Neural progenitor cell (in vitro differentiated cells): ENCODE measurements at regions not wholly inside any gene's neighbourhood (a gene's known extent, or its start where the extent isn't known, plus 50 kb on each side); places are given as distances from the start of the nearest gene placed in this dataset.

Experiments
- DNase-seq: peaks from one replicate; pipeline ENCODE4 v3.0.0-alpha.2; 2016; ENCODE audit warnings: low spot score
- H2AFZ ChIP-seq: fragments of 200-600 bp; sonication (generic); replicated peaks from 2 replicates; pipeline ENCODE4 v1.6.1; 2016; ENCODE audit warnings: antibody characterized with exemption
- H3F3A ChIP-seq: fragments of 200-600 bp; sonication (generic); 2 replicates; pipeline ENCODE4 v1.6.1; 2016; ENCODE audit warnings: antibody characterized with exemption, low read depth
- H3K27ac ChIP-seq: fragments of 200-600 bp; sonication (generic); 2 replicates; pipeline ENCODE4 v1.5.1; 2016; ENCODE audit warnings: mild to moderate bottlenecking
- H3K27me3 ChIP-seq: fragments of 200-600 bp; sonication (generic); 2 replicates; pipeline ENCODE4 v1.6.1; 2016; ENCODE audit warnings: mild to moderate bottlenecking, moderate library complexity
- H3K36me3 ChIP-seq: fragments of 200-600 bp; sonication (generic); 2 replicates; pipeline ENCODE4 v1.5.1; 2016
- H3K4me1 ChIP-seq: fragments of 200-600 bp; sonication (generic); 2 replicates; pipeline ENCODE4 v1.6.1; 2016; ENCODE audit warnings: mixed run types
- H3K4me2 ChIP-seq: fragments of 200-600 bp; sonication (generic); 2 replicates; pipeline ENCODE4 v1.6.1; 2016
- H3K4me3 ChIP-seq: fragments of 200-600 bp; sonication (generic); 2 replicates; pipeline ENCODE4 v1.5.1; 2016
- H3K79me2 ChIP-seq: fragments of 200-600 bp; sonication (generic); 2 replicates; pipeline ENCODE4 v1.6.1; 2016; ENCODE audit warnings: low read depth
- H3K9ac ChIP-seq: fragments of 200-600 bp; sonication (generic); 2 replicates; pipeline ENCODE4 v1.6.1; 2016
- H3K9me3 ChIP-seq: fragments of 200-600 bp; sonication (generic); 2 replicates; pipeline ENCODE4 v1.5.1; 2016; ENCODE audit warnings: low read depth
- H4K20me1 ChIP-seq: fragments of 200-600 bp; sonication (generic); 2 replicates; pipeline ENCODE4 v1.6.1; 2016; ENCODE audit warnings: low read depth
- H3K27ac Mint-ChIP-seq: 3 replicates; pipeline ENCODE4 v1.8.0; 2021; ENCODE audit warnings: mixed read lengths
- H3K27me3 Mint-ChIP-seq: 2 replicates; pipeline ENCODE4 v1.8.0; 2022; ENCODE audit warnings: low read depth, mild to moderate bottlenecking, inconsistent platforms, moderate library complexity, mixed read lengths; ENCODE audit not compliant: insufficient read depth
- H3K36me3 Mint-ChIP-seq: 3 replicates; pipeline ENCODE4 v1.8.0; 2021; ENCODE audit warnings: mixed read lengths
- H3K4me1 Mint-ChIP-seq: 3 replicates; pipeline ENCODE4 v1.8.0; 2021; ENCODE audit warnings: mixed read lengths
- H3K4me3 Mint-ChIP-seq: 3 replicates; pipeline ENCODE4 v1.8.0; 2021; ENCODE audit warnings: mild to moderate bottlenecking, moderate library complexity, mixed read lengths
- H3K9me3 Mint-ChIP-seq: 3 replicates; pipeline ENCODE4 v1.8.0; 2020; ENCODE audit warnings: mixed read lengths
- CTCF ChIP-seq: fragments of 200-600 bp; sonication (generic); IDR thresholded peaks from 2 replicates; pipeline ENCODE4 v1.5.1; 2017; ENCODE audit warnings: antibody characterized with exemption, mild to moderate bottlenecking
- EZH2 ChIP-seq: fragments of 200-600 bp; sonication (generic); IDR thresholded peaks from 2 replicates; pipeline ENCODE4 v1.6.1; 2017; ENCODE audit warnings: antibody characterized with exemption, mild to moderate bottlenecking, moderate library complexity
- EZH2phosphoT487 ChIP-seq: fragments of 200-600 bp; sonication (generic); IDR thresholded peaks from 2 replicates; pipeline ENCODE4 v1.6.1; 2017; ENCODE audit warnings: antibody characterized with exemption

GRCh38 chr2:39991298-39991697 is 212.2 kb upstream of the THUMPD2 start:
- Mint-ChIP-seq H3K27me3 (no peaks in the 10 kb centered on the region), H3K36me3 (no peaks in the 10 kb centered on the region), H3K4me1 (peaks cover 6% of the 10 kb centered on the region), H3K9me3 (peaks cover 5% of the 10 kb centered on the region), H3K27ac (no peak overlapping the region), H3K4me3 (no peak overlapping the region)
- no peak for TF ChIP-seq EZH2phosphoT487
- no peaks in the 10 kb centered on the region for H3F3A ChIP-seq
- peaks cover 14% of the 10 kb centered on the region for H3K4me1 ChIP-seq
- H3K9ac ChIP-seq = no peak overlapping the region
- no peaks in the 10 kb centered on the region for H3K79me2 ChIP-seq
- H3K9me3 ChIP-seq = no peaks in the 10 kb centered on the region
- no peak overlapping the region for H3K4me3 ChIP-seq
- H3K36me3 ChIP-seq = no peaks in the 10 kb centered on the region
- H4K20me1 ChIP-seq = no peaks in the 10 kb centered on the region
- H3K27ac ChIP-seq = no peak overlapping the region
- DNase-seq = no peak
- no peaks in the 10 kb centered on the region for H3K27me3 ChIP-seq
- H2AFZ ChIP-seq = no peak overlapping the region
- H3K4me2 ChIP-seq = no peak overlapping the region

- Histone ChIP-seq H3K4me3 (no peak overlapping the region), H3K9ac (no peak overlapping the region), H3K4me1 (peaks cover 14% of the 10 kb centered on the region), H4K20me1 (no peaks in the 10 kb centered on the region), H3K27me3 (no peaks in the 10 kb centered on the region), H3F3A (no peaks in the 10 kb centered on the region), H3K36me3 (no peaks in the 10 kb centered on the region), H3K27ac (no peak overlapping the region), H3K9me3 (no peaks in the 10 kb centered on the region), H2AFZ (no peak overlapping the region), H3K4me2 (peak overlapping the region; percentile 6), H3K79me2 (no peaks in the 10 kb centered on the region)
- no peak overlapping the region for H3K4me3 Mint-ChIP-seq
- H3K36me3 Mint-ChIP-seq = no peaks in the 10 kb centered on the region
- H3K9me3 Mint-ChIP-seq = peaks cover 5% of the 10 kb centered on the region
- H3K4me1 Mint-ChIP-seq = peaks cover 6% of the 10 kb centered on the region
- H3K27me3 Mint-ChIP-seq = no peaks in the 10 kb centered on the region
- DNase-seq = peak; percentile 30
- H3K27ac Mint-ChIP-seq = no peak overlapping the region
- no peak for TF ChIP-seq EZH2
- no peak for TF ChIP-seq CTCF
Measured at GRCh38 chr2:39990335-39990900, 211.4 kb upstream of the THUMPD2 start.

DNA sequence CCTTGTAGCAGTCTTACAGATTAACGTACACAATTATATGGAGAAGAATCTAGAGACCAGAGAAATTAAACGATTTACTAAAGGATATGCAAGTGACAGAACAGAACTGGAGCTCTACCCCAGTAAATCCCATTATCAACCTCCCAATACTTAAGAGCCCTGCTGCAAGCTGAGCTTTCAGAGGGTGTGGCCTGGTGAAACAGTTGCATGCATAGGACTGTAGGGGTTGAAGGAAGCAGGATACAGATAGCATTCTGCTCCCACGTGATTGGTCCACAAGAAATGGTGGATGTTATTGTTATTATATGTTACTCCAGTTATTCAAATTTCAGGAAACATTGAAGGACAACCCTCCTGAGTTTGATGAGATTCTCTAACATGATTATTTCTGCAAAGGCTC is 210.8 kb upstream of the THUMPD2 start:
- no peak overlapping the region for H3K9ac ChIP-seq
- H3K4me1 ChIP-seq = peaks cover 14% of the 10 kb centered on the region
- H3K36me3 ChIP-seq = no peaks in the 10 kb centered on the region
- no peak overlapping the region for H2AFZ ChIP-seq
- peak; percentile 16 for DNase-seq
- peaks cover 6% of the 10 kb centered on the region for H3K4me1 Mint-ChIP-seq
- no peaks in the 10 kb centered on the region for H3K9me3 ChIP-seq
- no peak overlapping the region for H3K4me3 Mint-ChIP-seq
- H3K27me3 Mint-ChIP-seq = no peaks in the 10 kb centered on the region
- H3K79me2 ChIP-seq = no peaks in the 10 kb centered on the region
- TF ChIP-seq EZH2phosphoT487 = no peak
- TF ChIP-seq CTCF = no peak
- no peak for TF ChIP-seq EZH2
- no peak overlapping the region for H3K27ac ChIP-seq
- no peaks in the 10 kb centered on the region for H3F3A ChIP-seq
- no peak overlapping the region for H3K27ac Mint-ChIP-seq
- H3K9me3 Mint-ChIP-seq = peaks cover 5% of the 10 kb centered on the region
- H4K20me1 ChIP-seq = no peaks in the 10 kb centered on the region
- H3K4me2 ChIP-seq = no peak overlapping the region
- H3K4me3 ChIP-seq = no peak overlapping the region
- H3K27me3 ChIP-seq = no peaks in the 10 kb centered on the region
- no peaks in the 10 kb centered on the region for H3K36me3 Mint-ChIP-seq

GRCh38 chr2:39981883-39982311 is 202.8 kb upstream of the THUMPD2 start:
- H3K36me3 ChIP-seq = no peaks in the 10 kb centered on the region
- no peaks in the 10 kb centered on the region for H3K9me3 ChIP-seq
- no peak overlapping the region for H3K4me3 Mint-ChIP-seq
- DNase-seq = no peak
- no peak overlapping the region for H2AFZ ChIP-seq
- peaks cover 8% of the 10 kb centered on the region for H3K4me1 ChIP-seq
- H3K36me3 Mint-ChIP-seq = no peaks in the 10 kb centered on the region
- peaks cover 5% of the 10 kb centered on the region for H3K27me3 Mint-ChIP-seq
- H3F3A ChIP-seq = peaks cover 5% of the 10 kb centered on the region
- no peak overlapping the region for H3K27ac ChIP-seq
- H4K20me1 ChIP-seq = no peaks in the 10 kb centered on the region
- TF ChIP-seq CTCF (no peak), EZH2 (no peak)
- no peaks in the 10 kb centered on the region for H3K4me1 Mint-ChIP-seq
- no peaks in the 10 kb centered on the region for H3K9me3 Mint-ChIP-seq
- H3K9ac ChIP-seq = no peak overlapping the region
- H3K27me3 ChIP-seq = no peaks in the 10 kb centered on the region
- H3K79me2 ChIP-seq = no peaks in the 10 kb centered on the region
- H3K27ac Mint-ChIP-seq = no peak overlapping the region
- no peak overlapping the region for H3K4me2 ChIP-seq
- H3K4me3 ChIP-seq = no peak overlapping the region
